ENCODE measurements at regions not wholly inside any gene's neighbourhood (a gene's known extent, or its start where the extent isn't known, plus 50 kb on each side); places are given as distances from the start of the nearest gene placed in this dataset.

- no peak for DNase-seq (ENCODE audit: low read depth, low spot score)
- no peaks in the 10 kb centered on the region for H3K27me3 Mint-ChIP-seq (ENCODE audit: low read depth)
- H3K4me1 Mint-ChIP-seq = no peaks in the 10 kb centered on the region
- H3K9me3 Mint-ChIP-seq = peaks cover 2% of the 10 kb centered on the region
- no peaks in the 10 kb centered on the region for H3K36me3 Mint-ChIP-seq (ENCODE audit: low read depth)
- TF ChIP-seq CTCF (conservative IDR thresholded peaks at IDR 0.05) = no peak
- no peak overlapping the region for H3K4me3 Mint-ChIP-seq
- H3K27ac Mint-ChIP-seq (ENCODE audit: unreplicated experiment) = no peak overlapping the region
Measured at GRCh38 chr14:47863441-47863840, 188.0 kb upstream of the MDGA2 start.

GRCh38 chr14:47857646-47858045, 182.2 kb upstream of the MDGA2 start:
- H3K36me3 Mint-ChIP-seq (ENCODE audit: low read depth) = no peaks in the 10 kb centered on the region
- TF ChIP-seq CTCF (conservative IDR thresholded peaks at IDR 0.05) = no peak
- peaks cover 2% of the 10 kb centered on the region for H3K9me3 Mint-ChIP-seq
- no peak overlapping the region for H3K4me3 Mint-ChIP-seq
- DNase-seq (ENCODE audit: low read depth, low spot score) = no peak
- H3K27ac Mint-ChIP-seq (ENCODE audit: unreplicated experiment) = no peak overlapping the region
- H3K27me3 Mint-ChIP-seq (ENCODE audit: low read depth) = no peaks in the 10 kb centered on the region
- no peaks in the 10 kb centered on the region for H3K4me1 Mint-ChIP-seq

GRCh38 chr14:47852278-47852677, 176.9 kb upstream of the MDGA2 start:
- Mint-ChIP-seq H3K9me3 (peaks cover 7% of the 10 kb centered on the region), H3K27me3 (ENCODE audit: low read depth) (no peaks in the 10 kb centered on the region), H3K27ac (ENCODE audit: unreplicated experiment) (no peak overlapping the region), H3K36me3 (ENCODE audit: low read depth) (peaks cover 3% of the 10 kb centered on the region), H3K4me3 (no peak overlapping the region), H3K4me1 (no peaks in the 10 kb centered on the region)
- DNase-seq (ENCODE audit: low read depth, low spot score) = no peak
- TF ChIP-seq CTCF (conservative IDR thresholded peaks at IDR 0.05) = no peak

- H3K4me1 Mint-ChIP-seq = no peaks in the 10 kb centered on the region
- no peak for TF ChIP-seq CTCF (conservative IDR thresholded peaks at IDR 0.05)
- H3K27me3 Mint-ChIP-seq (ENCODE audit: low read depth) = no peaks in the 10 kb centered on the region
- H3K9me3 Mint-ChIP-seq = peaks cover 23% of the 10 kb centered on the region
- H3K36me3 Mint-ChIP-seq (ENCODE audit: low read depth) = peaks cover 3% of the 10 kb centered on the region
- H3K27ac Mint-ChIP-seq (ENCODE audit: unreplicated experiment) = no peak overlapping the region
- H3K4me3 Mint-ChIP-seq = no peak overlapping the region
- DNase-seq (ENCODE audit: low read depth, low spot score) = no peak
Measured at GRCh38 chr14:47846008-47846407, 170.6 kb upstream of the MDGA2 start.

- no peak for DNase-seq (ENCODE audit: low read depth, low spot score)
- peaks cover 17% of the 10 kb centered on the region for H3K9me3 Mint-ChIP-seq
- TF ChIP-seq CTCF (conservative IDR thresholded peaks at IDR 0.05) = no peak
- no peaks in the 10 kb centered on the region for H3K27me3 Mint-ChIP-seq (ENCODE audit: low read depth)
- no peaks in the 10 kb centered on the region for H3K36me3 Mint-ChIP-seq (ENCODE audit: low read depth)
- no peak overlapping the region for H3K4me3 Mint-ChIP-seq
- no peak overlapping the region for H3K27ac Mint-ChIP-seq (ENCODE audit: unreplicated experiment)
- no peaks in the 10 kb centered on the region for H3K4me1 Mint-ChIP-seq
Measured at GRCh38 chr14:47843236-47843635, 167.8 kb upstream of the MDGA2 start.

GRCh38 chr14:47833011-47833410, 157.6 kb upstream of the MDGA2 start:
- H3K9me3 Mint-ChIP-seq = peaks cover 2% of the 10 kb centered on the region
- H3K27ac Mint-ChIP-seq (ENCODE audit: unreplicated experiment) = no peak overlapping the region
- DNase-seq (ENCODE audit: low read depth, low spot score) = no peak
- no peak overlapping the region for H3K4me3 Mint-ChIP-seq
- H3K4me1 Mint-ChIP-seq = no peaks in the 10 kb centered on the region
- H3K27me3 Mint-ChIP-seq (ENCODE audit: low read depth) = no peaks in the 10 kb centered on the region
- no peak for TF ChIP-seq CTCF (conservative IDR thresholded peaks at IDR 0.05)
- H3K36me3 Mint-ChIP-seq (ENCODE audit: low read depth) = no peaks in the 10 kb centered on the region
